ENCODE measurements at regions not wholly inside any gene's neighbourhood (a gene's known extent, or its start where the extent isn't known, plus 50 kb on each side); places are given as distances from the start of the nearest gene placed in this dataset.

DNA sequence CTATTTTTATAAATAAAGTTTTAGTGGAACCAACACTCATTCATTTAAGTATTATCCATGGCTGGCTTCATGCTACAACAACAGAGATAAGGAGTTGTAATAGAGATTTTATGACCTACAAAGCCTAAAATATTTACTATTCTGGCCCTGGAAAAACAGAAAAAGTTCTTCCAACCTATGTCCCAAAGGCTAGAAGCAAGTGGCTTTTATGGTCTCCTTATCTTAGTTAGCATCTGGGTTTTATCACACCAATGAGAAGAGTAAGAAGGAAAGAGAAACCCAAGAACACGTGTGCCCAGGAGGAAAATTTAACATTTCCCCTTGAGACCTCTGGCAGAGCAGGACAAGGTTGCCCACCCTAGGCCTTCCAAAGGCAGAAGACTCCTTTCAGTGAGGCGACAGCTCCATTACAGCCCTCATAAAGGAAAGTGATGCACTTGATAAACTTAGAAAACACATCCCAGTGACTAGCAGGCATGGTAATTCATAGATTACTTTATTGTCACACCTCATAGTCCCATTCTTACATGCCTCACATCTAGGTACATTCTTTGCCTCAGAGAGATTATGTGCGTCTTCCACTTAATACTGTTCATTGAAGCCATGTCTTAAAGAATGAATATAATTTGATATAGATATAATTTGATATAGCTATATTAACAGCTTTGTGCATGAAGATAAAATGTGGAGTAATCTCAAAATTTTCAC lies 113.2 kb upstream of the ACP3 start:
- no peak overlapping the region for H3K4me3 Mint-ChIP-seq
- no peak overlapping the region for H3K27ac Mint-ChIP-seq
- no peaks in the 10 kb centered on the region for H3K27me3 Mint-ChIP-seq
- ChIA-PET CTCF (no interaction called here), POLR2A (no interaction called here)
- H3K9me3 Mint-ChIP-seq: no peaks in the 10 kb centered on the region
- H3K4me1 Mint-ChIP-seq: no peaks in the 10 kb centered on the region
- H3K36me3 Mint-ChIP-seq (ENCODE audit: low read depth): no peaks in the 10 kb centered on the region
- no peak for DNase-seq

DNA sequence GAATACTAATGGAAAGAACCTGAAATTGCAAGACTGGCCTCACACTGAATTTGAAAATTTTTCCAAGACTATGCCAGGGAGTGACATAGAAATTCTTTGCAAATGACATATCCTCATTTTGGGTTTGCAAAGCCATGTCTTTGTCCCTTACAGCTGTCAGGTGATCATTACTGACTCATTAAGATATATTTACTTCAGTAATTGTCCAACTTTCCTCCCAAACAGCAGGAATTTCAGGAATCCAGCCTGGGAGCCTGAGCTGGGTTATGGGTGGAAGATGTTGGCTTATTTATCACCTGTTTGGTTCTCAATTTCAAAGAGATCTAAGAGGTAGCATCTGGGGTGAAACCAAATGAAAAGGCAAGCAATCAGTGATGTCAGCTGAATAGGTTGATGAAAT lies 111.6 kb upstream of the ACP3 start:
- Mint-ChIP-seq H3K4me1 (no peaks in the 10 kb centered on the region), H3K27ac (no peak overlapping the region), H3K27me3 (peaks cover 6% of the 10 kb centered on the region), H3K4me3 (no peak overlapping the region), H3K36me3 (ENCODE audit: low read depth) (no peaks in the 10 kb centered on the region), H3K9me3 (no peaks in the 10 kb centered on the region)
- DNase-seq: no peak
- ChIA-PET POLR2A (no interaction called here), CTCF (no interaction called here)

DNA sequence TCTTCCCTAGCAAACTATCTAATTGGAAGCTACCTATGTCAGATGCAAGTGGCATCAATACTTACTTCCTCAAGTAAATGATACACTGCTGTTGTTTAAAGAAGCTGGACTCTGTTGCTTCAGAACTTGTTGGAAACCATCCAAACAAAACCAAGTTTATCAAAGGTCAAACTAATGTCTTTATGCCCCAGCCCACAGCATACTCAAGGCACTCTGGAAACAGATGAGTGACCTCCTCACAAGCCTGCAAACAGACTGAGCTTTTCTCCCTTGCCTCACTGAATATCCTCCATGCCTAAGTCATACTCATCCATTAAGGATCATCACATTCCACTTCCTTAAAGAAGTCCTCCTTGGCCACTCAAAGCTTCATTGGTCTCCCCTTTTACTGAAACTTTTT lies 107.4 kb upstream of the ACP3 start:
- no peak overlapping the region for H3K4me3 Mint-ChIP-seq
- no peak for DNase-seq
- H3K36me3 Mint-ChIP-seq (ENCODE audit: low read depth): no peaks in the 10 kb centered on the region
- no peaks in the 10 kb centered on the region for H3K9me3 Mint-ChIP-seq
- H3K27me3 Mint-ChIP-seq: peaks cover 8% of the 10 kb centered on the region
- no peaks in the 10 kb centered on the region for H3K4me1 Mint-ChIP-seq
- ChIA-PET POLR2A (no interaction called here), CTCF (no interaction called here)
- no peak overlapping the region for H3K27ac Mint-ChIP-seq

DNA sequence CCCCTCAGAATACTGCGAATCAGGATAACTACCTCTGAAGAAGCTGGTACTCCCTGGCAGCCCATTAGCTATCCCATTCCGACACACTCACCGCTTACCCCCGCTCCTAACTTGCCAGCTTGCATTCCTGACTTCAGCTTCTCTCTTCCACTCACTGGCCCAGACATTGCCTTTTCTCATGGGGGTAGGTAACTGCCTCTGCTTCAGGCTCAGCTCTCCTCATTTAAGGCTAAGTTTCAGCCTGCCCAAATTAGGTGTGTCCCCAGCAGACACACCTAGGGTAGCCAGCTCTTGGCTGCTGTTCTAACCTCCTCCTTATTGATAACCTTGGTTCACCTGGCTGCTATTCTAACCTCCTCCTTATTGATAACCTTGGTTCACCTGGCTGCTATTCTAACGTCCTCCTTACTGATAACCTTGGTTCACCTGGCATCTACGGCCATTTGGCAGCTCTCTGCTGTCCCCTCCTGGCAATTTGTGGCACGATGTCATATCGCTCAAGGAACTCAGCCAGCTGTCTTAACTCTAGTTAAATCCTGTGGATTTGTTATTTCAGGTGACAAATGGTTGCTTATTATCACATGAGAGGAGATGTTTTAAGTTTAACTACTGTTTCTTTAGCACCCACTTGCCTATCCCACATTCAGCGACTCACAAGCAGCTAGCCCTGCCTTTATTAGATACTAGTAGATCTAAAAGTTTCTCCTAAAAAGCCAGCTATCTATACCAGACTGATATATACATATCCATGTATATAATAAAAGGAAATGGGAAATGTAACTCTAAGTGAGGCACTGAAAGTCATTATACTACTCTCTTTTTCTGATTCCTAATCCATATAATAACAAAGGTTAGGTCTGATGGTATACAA lies 106.5 kb upstream of the ACP3 start:
- no peak for DNase-seq
- ChIA-PET CTCF (interaction anchor here (0.8 kb wide), 1 partner anchor 137 kb away, joined by 3 read pairs; no protein-coding TSS in a partner anchor), POLR2A (no interaction called here)
- Mint-ChIP-seq H3K27me3 (peaks cover 8% of the 10 kb centered on the region), H3K36me3 (ENCODE audit: low read depth) (no peaks in the 10 kb centered on the region), H3K27ac (no peak overlapping the region), H3K4me3 (no peak overlapping the region), H3K4me1 (no peaks in the 10 kb centered on the region), H3K9me3 (no peaks in the 10 kb centered on the region)

DNA sequence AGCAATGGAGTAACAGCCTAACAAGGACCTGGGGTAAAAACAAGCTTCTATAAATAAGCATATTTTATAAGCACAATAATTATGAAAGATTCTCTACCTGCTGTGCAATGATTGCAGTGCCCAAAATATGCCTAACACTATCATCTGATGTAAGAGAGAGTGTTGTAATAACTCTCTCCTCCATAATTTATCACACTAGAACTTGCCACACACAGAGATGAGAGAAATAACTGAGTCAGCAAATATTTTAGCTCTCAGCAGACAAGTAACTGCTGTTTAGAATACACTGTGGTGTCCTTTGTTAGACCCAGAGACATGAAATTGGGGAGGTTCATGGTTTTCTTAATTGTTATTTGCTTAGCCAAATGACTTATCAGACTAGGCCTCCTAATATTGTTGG lies 105.3 kb upstream of the ACP3 start:
- ChIA-PET POLR2A (no interaction called here), CTCF (interaction anchor here (0.6 kb wide), 1 partner anchor 1194 kb away, joined by 3 read pairs; no protein-coding TSS in a partner anchor)
- Mint-ChIP-seq H3K36me3 (ENCODE audit: low read depth) (no peaks in the 10 kb centered on the region), H3K27ac (no peak overlapping the region), H3K4me3 (no peak overlapping the region), H3K9me3 (no peaks in the 10 kb centered on the region), H3K27me3 (peaks cover 10% of the 10 kb centered on the region), H3K4me1 (no peaks in the 10 kb centered on the region)
- DNase-seq: no peak

DNA sequence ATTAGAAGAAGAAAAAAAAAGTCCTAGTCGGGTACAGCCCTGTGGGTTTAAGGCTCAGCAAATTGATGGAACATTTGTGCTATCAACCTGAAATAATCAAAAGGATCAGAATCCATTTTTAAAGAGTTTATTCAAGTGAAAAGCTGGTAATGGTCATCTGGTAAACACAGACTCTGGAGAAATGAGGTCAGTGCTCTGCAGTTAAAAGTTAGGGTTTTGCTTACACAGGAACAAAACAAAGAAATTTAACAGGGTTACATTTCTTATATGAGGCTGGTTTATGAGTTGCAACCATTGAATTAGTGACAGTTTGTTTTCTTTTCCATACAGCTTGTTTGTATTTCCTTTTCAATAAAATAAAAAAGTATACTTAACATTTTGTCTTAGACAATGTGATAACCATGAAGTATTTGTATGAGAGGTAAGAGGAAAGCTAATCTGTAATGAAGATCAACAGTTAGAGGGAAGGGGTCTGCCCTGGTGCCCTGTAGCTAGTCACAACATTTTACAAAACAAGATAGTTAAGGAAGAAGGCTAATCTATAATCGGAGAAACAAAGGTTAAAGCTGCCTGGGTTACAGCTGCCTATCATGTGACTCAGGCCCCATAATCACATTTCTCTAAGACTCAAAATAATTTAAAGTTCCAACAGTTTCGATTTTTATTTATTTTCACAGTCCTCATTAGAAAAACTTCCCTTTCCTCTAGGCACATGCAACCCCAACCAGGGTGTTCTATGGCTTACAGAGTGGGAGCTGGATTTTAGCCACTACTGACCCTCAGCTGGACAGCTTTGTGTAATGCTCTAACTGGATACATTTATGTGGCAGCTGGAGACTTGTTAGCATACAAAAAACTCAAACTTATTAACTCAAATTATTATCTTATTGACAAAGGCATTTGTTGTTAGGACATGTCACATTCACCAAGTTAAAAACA lies 98.1 kb upstream of the ACP3 start:
- ChIA-PET POLR2A (no interaction called here), CTCF (no interaction called here)
- H3K36me3 Mint-ChIP-seq (ENCODE audit: low read depth): no peaks in the 10 kb centered on the region
- no peaks in the 10 kb centered on the region for H3K4me1 Mint-ChIP-seq
- H3K27ac Mint-ChIP-seq: no peak overlapping the region
- no peaks in the 10 kb centered on the region for H3K9me3 Mint-ChIP-seq
- H3K27me3 Mint-ChIP-seq: peaks cover 2% of the 10 kb centered on the region
- no peak for DNase-seq
- H3K4me3 Mint-ChIP-seq: no peak overlapping the region

DNA sequence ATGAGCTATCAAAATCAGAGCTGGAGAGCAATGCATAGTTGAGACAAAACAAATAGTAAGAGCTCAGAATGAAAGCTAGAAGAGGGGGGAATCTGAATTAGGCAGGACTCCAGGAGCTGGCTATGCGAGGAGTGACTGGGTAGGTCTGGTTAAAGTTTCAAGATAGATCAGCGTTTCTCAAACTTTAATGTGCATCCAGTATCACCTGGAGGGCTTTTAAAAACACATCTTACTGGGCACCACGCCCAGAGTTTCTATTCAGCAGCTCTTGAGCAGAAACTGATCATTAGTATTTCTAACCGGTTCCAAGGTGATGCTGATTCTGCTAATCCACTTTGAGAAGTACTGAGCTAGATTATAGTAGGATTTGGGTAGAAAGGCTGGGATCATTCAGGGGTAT lies 96.2 kb upstream of the ACP3 start:
- Mint-ChIP-seq H3K4me1 (no peaks in the 10 kb centered on the region), H3K27me3 (peaks cover 2% of the 10 kb centered on the region), H3K9me3 (no peaks in the 10 kb centered on the region), H3K27ac (no peak overlapping the region), H3K36me3 (ENCODE audit: low read depth) (no peaks in the 10 kb centered on the region), H3K4me3 (no peak overlapping the region)
- ChIA-PET POLR2A (no interaction called here), CTCF (no interaction called here)
- DNase-seq: no peak

DNA sequence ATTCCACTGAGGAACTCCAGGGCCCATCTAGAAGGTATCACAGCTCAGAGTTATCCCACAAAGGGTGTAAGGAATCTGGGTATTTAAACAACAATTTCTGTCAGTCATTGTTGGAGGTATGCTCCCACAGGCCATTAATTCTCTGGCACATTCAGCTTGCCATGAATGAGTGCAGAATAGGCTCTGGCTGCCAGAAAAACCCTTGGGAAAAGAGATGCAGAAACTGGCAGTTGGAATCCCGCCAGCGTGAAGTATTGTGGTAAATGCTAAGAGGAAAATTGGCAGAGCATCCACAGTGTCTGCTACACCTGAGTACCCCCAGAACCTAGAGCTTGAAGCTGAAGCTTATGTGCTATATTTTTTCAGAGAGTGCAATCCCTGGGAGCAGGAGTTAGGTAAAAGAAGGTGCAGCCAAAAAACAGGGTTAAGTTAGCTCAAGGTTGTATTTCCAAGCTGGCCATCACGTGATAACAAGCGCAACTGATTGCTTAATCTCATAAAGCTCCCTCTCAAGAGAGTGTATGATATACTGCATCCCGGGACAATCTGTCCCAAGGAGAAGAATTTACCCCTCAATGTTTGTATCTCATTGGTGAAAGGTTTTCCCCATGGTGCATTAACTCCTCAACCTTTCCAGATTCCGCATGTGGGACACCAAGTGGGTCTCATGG lies 94.2 kb upstream of the ACP3 start:
- H3K36me3 Mint-ChIP-seq (ENCODE audit: low read depth): no peaks in the 10 kb centered on the region
- DNase-seq: no peak
- ChIA-PET POLR2A (no interaction called here), CTCF (no interaction called here)
- no peaks in the 10 kb centered on the region for H3K9me3 Mint-ChIP-seq
- H3K27me3 Mint-ChIP-seq: peaks cover 2% of the 10 kb centered on the region
- H3K27ac Mint-ChIP-seq: no peak overlapping the region
- H3K4me1 Mint-ChIP-seq: no peaks in the 10 kb centered on the region
- no peak overlapping the region for H3K4me3 Mint-ChIP-seq

DNA sequence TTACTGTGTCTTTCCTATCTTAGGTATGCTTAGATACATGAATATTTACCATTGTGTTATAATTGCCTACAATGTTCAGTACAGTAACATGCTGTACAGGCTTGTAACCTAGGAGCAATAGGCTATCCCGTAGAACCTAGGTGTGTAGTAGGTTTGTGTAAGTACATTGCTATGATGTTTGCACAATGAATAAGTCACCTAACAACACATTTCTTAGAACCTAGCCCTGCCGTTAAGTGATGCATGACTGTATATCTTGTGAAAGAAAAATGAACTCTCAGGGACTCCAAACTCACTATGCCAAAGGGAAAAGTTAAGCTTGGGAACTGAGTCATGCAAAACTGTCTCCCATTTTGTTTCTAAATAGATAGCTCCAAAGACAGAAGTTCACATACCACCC lies 91.5 kb upstream of the ACP3 start:
- Mint-ChIP-seq H3K36me3 (ENCODE audit: low read depth) (no peaks in the 10 kb centered on the region), H3K9me3 (no peaks in the 10 kb centered on the region), H3K4me1 (no peaks in the 10 kb centered on the region), H3K27ac (no peak overlapping the region), H3K27me3 (peaks cover 7% of the 10 kb centered on the region), H3K4me3 (no peak overlapping the region)
- no peak for DNase-seq
- CTCF ChIA-PET: no interaction called here
- POLR2A ChIA-PET: no interaction called here

DNA sequence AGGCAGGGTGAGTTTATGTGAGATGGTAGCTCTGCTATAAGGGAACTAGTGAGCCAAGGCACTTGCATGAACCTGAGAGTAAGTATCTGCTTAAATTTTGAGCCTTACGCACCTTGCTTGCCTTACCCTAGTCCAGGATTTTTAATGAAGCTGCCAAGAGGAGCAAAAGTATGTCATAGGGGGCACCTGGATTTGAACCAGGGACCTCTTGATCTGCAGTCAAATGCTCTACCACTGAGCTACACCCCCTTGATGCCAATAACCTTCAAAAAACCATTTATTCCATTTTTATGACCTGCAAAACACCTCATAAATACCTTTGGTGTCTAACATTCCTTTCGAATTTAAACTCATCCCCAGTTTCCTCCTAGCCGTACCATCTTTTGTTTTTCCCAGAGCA lies 88.3 kb upstream of the ACP3 start:
- no peaks in the 10 kb centered on the region for H3K36me3 Mint-ChIP-seq (ENCODE audit: low read depth)
- peaks cover 7% of the 10 kb centered on the region for H3K27me3 Mint-ChIP-seq
- no peaks in the 10 kb centered on the region for H3K4me1 Mint-ChIP-seq
- no peak for DNase-seq
- no peak overlapping the region for H3K4me3 Mint-ChIP-seq
- POLR2A ChIA-PET: no interaction called here
- no peaks in the 10 kb centered on the region for H3K9me3 Mint-ChIP-seq
- CTCF ChIA-PET: interaction anchor here (0.6 kb wide), 1 partner anchor 37 kb away, joined by 3 read pairs; no protein-coding TSS in a partner anchor
- no peak overlapping the region for H3K27ac Mint-ChIP-seq

DNA sequence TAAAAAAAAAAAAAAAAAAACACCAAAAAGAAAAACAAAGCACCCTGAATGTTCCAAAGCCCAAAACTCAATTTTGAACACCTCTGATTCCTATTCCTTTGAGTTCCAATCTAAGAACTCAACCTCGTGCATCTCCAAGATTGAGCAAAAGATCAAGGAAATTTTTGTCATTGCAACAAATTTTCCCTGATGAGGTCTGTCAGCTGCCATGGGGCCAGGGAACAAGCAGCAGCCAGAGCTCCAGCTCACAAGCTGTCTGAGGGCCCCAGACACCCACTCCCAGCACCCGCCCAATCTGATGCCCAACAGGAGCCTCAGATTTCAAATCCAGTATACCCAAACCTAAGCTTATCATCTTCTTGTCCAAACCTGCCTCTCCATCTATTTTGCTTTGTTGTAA lies 87.6 kb upstream of the ACP3 start:
- no peak overlapping the region for H3K4me3 Mint-ChIP-seq
- H3K27me3 Mint-ChIP-seq: peaks cover 7% of the 10 kb centered on the region
- POLR2A ChIA-PET: no interaction called here
- no peaks in the 10 kb centered on the region for H3K9me3 Mint-ChIP-seq
- no peak for DNase-seq
- H3K4me1 Mint-ChIP-seq: no peaks in the 10 kb centered on the region
- no peak overlapping the region for H3K27ac Mint-ChIP-seq
- no peaks in the 10 kb centered on the region for H3K36me3 Mint-ChIP-seq (ENCODE audit: low read depth)
- CTCF ChIA-PET: interaction anchor here (0.6 kb wide), 1 partner anchor 38 kb away, joined by 3 read pairs; no protein-coding TSS in a partner anchor

DNA sequence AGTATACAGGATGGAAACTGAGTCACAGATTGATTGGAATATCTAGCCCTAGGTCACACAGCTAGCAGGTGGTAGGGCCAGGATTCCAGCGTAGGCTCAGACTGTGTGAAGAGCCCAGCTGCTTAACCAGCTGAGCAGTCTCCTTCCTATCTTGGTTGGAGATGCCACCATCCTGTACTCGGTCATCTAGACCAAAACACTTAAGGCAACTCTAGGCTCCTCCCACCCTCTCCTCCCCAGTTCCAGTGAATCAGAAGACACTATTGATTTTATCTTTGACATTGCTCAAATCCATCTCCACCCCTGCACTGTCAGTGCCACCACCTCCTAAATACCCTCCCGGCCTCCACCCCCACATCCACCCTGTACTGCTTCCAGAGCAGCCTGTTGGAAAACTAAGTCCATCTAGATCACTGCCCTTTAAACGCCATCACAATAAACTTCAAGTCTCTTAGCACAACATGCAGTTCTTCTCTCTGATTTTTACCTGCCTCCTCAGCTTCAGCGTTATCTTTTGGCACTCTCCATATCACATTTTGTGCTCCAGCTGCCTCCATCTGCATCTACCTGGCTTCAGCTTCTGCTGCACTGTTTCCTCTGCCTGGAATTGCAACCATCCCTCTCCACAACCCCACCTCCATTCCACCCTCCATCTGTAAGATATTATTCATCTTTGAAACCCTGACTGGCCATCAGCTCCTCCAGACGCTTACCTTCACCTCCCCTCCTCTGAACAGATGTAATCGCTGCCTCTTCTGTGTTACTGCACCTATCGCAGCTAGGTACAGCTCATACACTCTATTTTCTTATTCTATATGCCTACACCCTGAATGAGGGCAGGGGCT lies 86.8 kb upstream of the ACP3 start:
- ChIA-PET CTCF (no interaction called here), POLR2A (no interaction called here)
- Mint-ChIP-seq H3K27me3 (peaks cover 9% of the 10 kb centered on the region), H3K9me3 (no peaks in the 10 kb centered on the region), H3K4me1 (no peaks in the 10 kb centered on the region), H3K27ac (no peak overlapping the region), H3K36me3 (ENCODE audit: low read depth) (no peaks in the 10 kb centered on the region), H3K4me3 (no peak overlapping the region)
- DNase-seq: no peak

Measured in activated CD4-positive, alpha-beta memory T cell treated with anti-CD3 and anti-CD28 coated beads, Interleukin-2, amount 10 ng/mL, durations not matched to agents 7 days and 5 days (primary cell).